ENCODE measurements at regions not wholly inside any gene's neighbourhood (a gene's known extent, or its start where the extent isn't known, plus 50 kb on each side); places are given as distances from the start of the nearest gene placed in this dataset.

DNA sequence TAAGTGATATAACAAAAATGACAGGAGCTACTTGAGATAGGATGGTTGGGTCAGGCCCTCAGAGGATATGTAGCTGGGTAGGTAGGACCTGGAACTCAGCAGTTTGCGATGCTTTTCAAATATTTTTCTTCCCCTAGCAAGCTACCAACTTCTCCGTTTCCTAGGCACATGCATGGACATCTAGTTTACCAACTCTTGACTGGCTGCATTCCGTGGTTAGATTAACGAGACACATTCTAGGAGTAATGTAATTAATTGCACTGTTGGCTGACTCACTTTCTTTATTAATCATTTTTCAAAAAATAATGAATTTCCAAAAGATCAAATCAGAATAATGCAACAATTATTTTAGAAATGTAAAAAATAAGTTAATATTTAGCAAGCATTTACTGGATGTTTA lies 95.9 kb downstream of the MACIR start:
- no CpG with 5 or more reads among the region's 4 CpGs for WGBS (ENCODE audit: insufficient coverage, low lambda C conversion rate)
- no peak for DNase-seq
- H3K36me3 ChIP-seq (ENCODE audit: control insufficient read depth, insufficient read depth, low read length) = no peaks in the 10 kb centered on the region

DNA sequence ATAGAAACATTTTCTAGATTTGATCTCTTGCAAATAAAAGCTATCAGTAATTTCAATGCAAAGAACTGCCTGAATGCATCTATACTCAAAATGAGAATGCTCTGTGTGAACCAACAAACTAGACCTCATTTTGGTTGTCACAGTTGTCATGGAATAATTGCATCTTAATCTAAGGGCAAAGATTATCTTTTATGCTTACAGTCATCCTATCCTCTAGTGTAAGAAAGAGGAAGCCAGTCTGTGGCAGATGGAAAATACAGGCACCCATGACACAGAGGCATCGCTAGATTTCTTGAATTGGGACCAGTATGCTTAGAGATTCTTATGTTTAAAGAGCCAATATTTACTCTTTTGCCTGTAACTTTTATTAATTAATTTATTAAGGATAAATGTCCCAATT lies 95.0 kb downstream of the MACIR start:
- H3K36me3 ChIP-seq (ENCODE audit: control insufficient read depth, insufficient read depth, low read length) = no peaks in the 10 kb centered on the region
- H3K4me1 ChIP-seq (ENCODE audit: control insufficient read depth, insufficient read depth, low read length) = no peaks in the 10 kb centered on the region
- no peak overlapping the region for H3K4me3 ChIP-seq (ENCODE audit: low read length)
- H3K9me3 ChIP-seq (ENCODE audit: control insufficient read depth, low read depth, low read length) = no peaks in the 10 kb centered on the region
- no peaks in the 10 kb centered on the region for H3K27me3 ChIP-seq (ENCODE audit: control insufficient read depth, insufficient read depth, low read length)
- H3K27ac ChIP-seq (ENCODE audit: low read length) = no peak overlapping the region
- DNase-seq = no peak
- WGBS (ENCODE audit: insufficient coverage, low lambda C conversion rate) = no CpG with 5 or more reads among the region's 1 CpG

More for the DNA sequence above, 95.9 kb downstream of the MACIR start:
- Histone ChIP-seq H3K4me3 (ENCODE audit: low read length) (no peak overlapping the region), H3K27me3 (ENCODE audit: control insufficient read depth, insufficient read depth, low read length) (no peaks in the 10 kb centered on the region), H3K4me1 (ENCODE audit: control insufficient read depth, insufficient read depth, low read length) (no peaks in the 10 kb centered on the region), H3K27ac (ENCODE audit: low read length) (no peak overlapping the region), H3K9me3 (ENCODE audit: control insufficient read depth, low read depth, low read length) (no peaks in the 10 kb centered on the region)

DNA sequence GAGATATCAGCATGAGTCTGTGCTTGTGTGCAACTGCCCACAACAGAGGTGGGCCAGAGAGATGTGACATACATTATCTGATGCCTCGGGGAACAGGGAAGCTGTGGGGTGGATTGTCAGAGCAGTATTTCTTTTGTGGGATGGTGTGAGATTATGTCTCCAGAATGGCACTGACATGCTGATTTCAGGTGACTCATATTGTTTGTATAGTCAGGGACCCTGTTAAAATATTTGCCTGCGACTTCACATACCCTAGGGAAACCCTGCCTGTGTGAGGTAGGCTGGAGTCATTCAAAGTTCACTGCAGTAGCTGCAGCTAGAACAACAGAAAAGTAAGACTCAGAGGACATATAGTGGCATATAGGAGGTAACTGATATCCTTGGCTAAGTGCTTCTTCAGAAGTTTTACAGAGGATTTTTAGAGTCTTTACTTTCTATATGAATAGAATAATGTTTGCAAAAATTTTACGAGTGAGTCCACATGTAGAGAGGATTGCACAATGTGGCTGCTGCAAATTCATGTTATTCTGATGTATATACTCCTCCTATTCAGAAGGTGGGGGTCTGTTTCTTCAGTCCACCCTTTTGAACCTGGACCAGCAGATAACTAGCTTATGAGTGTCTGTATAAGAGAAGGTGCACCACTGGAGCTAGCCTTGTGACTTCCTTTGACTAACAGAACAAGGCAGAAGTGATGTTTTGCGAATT lies 89.3 kb downstream of the MACIR start:
- no peak for DNase-seq
- no CpG with 5 or more reads among the region's 4 CpGs for WGBS (ENCODE audit: insufficient coverage, low lambda C conversion rate)
- H3K4me3 ChIP-seq (ENCODE audit: low read length) = no peak overlapping the region
- H3K27ac ChIP-seq (ENCODE audit: low read length) = no peak overlapping the region
- H3K9me3 ChIP-seq (ENCODE audit: control insufficient read depth, low read depth, low read length) = no peaks in the 10 kb centered on the region
- no peaks in the 10 kb centered on the region for H3K36me3 ChIP-seq (ENCODE audit: control insufficient read depth, insufficient read depth, low read length)
- no peaks in the 10 kb centered on the region for H3K4me1 ChIP-seq (ENCODE audit: control insufficient read depth, insufficient read depth, low read length)
- no peaks in the 10 kb centered on the region for H3K27me3 ChIP-seq (ENCODE audit: control insufficient read depth, insufficient read depth, low read length)

DNA sequence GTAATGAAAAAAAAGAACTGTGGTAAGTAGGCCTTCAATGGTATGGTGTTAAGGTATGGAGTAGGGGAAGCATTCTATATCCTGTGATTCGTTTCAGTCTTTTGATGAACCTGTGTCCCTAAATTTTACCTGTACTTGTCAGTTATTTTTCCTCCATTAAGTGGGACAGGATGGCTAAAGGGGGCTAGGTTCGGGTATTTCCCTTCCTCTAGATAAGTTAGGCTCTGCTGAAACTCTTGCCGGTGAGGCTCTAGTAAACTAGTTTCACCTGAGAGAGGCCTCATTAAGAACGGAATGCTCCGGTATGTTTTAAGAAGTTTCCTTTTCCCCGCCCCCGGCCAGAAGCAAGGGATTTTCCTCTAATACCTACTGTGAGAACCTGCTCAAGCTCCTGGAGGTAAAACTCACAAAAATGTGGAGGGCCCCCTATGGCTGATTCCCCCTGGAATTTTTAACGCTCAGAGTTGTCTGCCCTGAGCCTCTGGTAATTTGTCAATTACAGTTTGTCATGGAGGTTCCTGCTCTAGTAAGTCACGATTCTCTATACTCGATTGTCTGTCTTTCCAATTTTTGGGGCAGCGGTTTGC lies 87.7 kb downstream of the MACIR start:
- no peaks in the 10 kb centered on the region for H3K27me3 ChIP-seq (ENCODE audit: control insufficient read depth, insufficient read depth, low read length)
- DNase-seq = no peak
- H3K36me3 ChIP-seq (ENCODE audit: control insufficient read depth, insufficient read depth, low read length) = no peaks in the 10 kb centered on the region
- no peak overlapping the region for H3K27ac ChIP-seq (ENCODE audit: low read length)
- H3K4me3 ChIP-seq (ENCODE audit: low read length) = no peak overlapping the region
- H3K9me3 ChIP-seq (ENCODE audit: control insufficient read depth, low read depth, low read length) = no peaks in the 10 kb centered on the region
- no peaks in the 10 kb centered on the region for H3K4me1 ChIP-seq (ENCODE audit: control insufficient read depth, insufficient read depth, low read length)
- 82% methylated on average over 4 of the region's 11 CpGs for WGBS (ENCODE audit: insufficient coverage, low lambda C conversion rate)

GRCh38 chr5:103345461-103345860 lies 86.9 kb downstream of the MACIR start:
- no peak overlapping the region for H3K27ac ChIP-seq (ENCODE audit: low read length)
- no peaks in the 10 kb centered on the region for H3K9me3 ChIP-seq (ENCODE audit: control insufficient read depth, low read depth, low read length)
- no peak for DNase-seq
- 100% methylated on average over 2 of the region's 3 CpGs for WGBS (ENCODE audit: insufficient coverage, low lambda C conversion rate)
- no peaks in the 10 kb centered on the region for H3K27me3 ChIP-seq (ENCODE audit: control insufficient read depth, insufficient read depth, low read length)
- H3K36me3 ChIP-seq (ENCODE audit: control insufficient read depth, insufficient read depth, low read length) = no peaks in the 10 kb centered on the region
- H3K4me3 ChIP-seq (ENCODE audit: low read length) = no peak overlapping the region
- H3K4me1 ChIP-seq (ENCODE audit: control insufficient read depth, insufficient read depth, low read length) = no peaks in the 10 kb centered on the region

DNA sequence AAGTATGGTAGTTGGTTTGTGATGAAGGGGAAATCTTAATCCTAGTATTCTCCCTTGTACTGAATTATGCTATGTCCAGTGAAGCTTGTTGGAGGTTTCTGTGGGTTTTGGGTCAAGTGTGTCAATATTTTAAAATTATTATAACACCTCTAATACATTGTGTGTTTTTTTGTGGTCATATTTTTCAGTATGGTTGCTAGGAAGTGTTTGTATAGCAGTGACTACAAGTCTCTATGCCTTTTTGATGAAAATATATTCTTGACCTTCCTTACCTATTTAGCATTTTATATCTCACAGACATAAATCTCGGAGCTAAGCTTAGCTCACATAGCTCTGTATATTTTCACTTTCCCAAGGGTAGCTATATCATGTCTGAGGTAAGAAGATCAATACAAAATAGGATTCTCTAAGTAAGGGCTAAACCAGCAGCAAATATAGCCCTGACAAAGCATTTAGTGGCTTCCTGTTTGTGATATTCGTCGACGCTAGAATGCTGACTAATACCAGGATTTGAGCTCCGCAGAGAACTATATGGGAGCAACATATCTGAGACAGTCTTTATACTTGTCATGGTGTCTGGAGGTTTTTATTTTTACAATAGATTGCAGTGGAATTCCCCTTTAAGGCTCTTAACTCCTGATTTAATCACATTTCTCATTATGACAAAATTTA lies 82.3 kb downstream of the MACIR start:
- Histone ChIP-seq H3K27me3 (ENCODE audit: control insufficient read depth, insufficient read depth, low read length) (no peaks in the 10 kb centered on the region), H3K4me1 (ENCODE audit: control insufficient read depth, insufficient read depth, low read length) (no peaks in the 10 kb centered on the region), H3K36me3 (ENCODE audit: control insufficient read depth, insufficient read depth, low read length) (no peaks in the 10 kb centered on the region), H3K4me3 (ENCODE audit: low read length) (no peak overlapping the region), H3K27ac (ENCODE audit: low read length) (no peak overlapping the region), H3K9me3 (ENCODE audit: control insufficient read depth, low read depth, low read length) (no peaks in the 10 kb centered on the region)
- DNase-seq = no peak
- whole genome bisulfite sequencing (ENCODE audit: insufficient coverage, low lambda C conversion rate) = 100% methylated on average over 1 of the region's 5 CpGs

- H3K4me1 ChIP-seq (ENCODE audit: control insufficient read depth, insufficient read depth, low read length) = no peaks in the 10 kb centered on the region
- H3K4me3 ChIP-seq (ENCODE audit: low read length) = no peak overlapping the region
- H3K27me3 ChIP-seq (ENCODE audit: control insufficient read depth, insufficient read depth, low read length) = no peaks in the 10 kb centered on the region
- DNase-seq = no peak
- no peaks in the 10 kb centered on the region for H3K9me3 ChIP-seq (ENCODE audit: control insufficient read depth, low read depth, low read length)
- no peak overlapping the region for H3K27ac ChIP-seq (ENCODE audit: low read length)
- H3K36me3 ChIP-seq (ENCODE audit: control insufficient read depth, insufficient read depth, low read length) = no peaks in the 10 kb centered on the region
- WGBS (ENCODE audit: insufficient coverage, low lambda C conversion rate) = 100% methylated on average over 2 of the region's 2 CpGs
These were observed 81.6 kb downstream of the MACIR start for GRCh38 chr5:103340132-103340531.

- WGBS (ENCODE audit: insufficient coverage, low lambda C conversion rate) = 100% methylated on average over 1 of the region's 2 CpGs
- H3K4me3 ChIP-seq (ENCODE audit: low read length) = no peak overlapping the region
- no peak overlapping the region for H3K27ac ChIP-seq (ENCODE audit: low read length)
- DNase-seq = no peak
- H3K4me1 ChIP-seq (ENCODE audit: control insufficient read depth, insufficient read depth, low read length) = no peaks in the 10 kb centered on the region
- no peaks in the 10 kb centered on the region for H3K27me3 ChIP-seq (ENCODE audit: control insufficient read depth, insufficient read depth, low read length)
- H3K36me3 ChIP-seq (ENCODE audit: control insufficient read depth, insufficient read depth, low read length) = no peaks in the 10 kb centered on the region
- H3K9me3 ChIP-seq (ENCODE audit: control insufficient read depth, low read depth, low read length) = no peaks in the 10 kb centered on the region
These were observed 78.4 kb downstream of the MACIR start for GRCh38 chr5:103336941-103337340.

DNA sequence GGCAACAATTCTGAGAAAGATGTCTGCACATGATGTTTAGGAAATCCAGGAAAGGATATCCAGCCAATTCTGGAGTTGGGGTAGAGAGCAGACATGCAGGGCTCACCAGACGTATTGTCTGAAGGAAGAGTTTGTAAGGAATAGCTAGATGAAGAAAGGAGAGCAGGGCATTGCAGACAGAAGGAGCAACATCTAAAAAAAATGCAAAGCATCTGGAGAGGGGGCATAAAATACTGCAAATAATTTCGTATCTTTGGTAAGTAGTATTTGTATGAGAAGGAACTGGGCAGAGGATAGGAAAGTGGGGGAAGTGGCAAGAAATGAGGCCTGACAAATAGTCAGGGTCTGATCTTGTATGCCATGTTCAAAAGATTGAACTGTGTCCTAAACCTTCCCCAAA lies 74.8 kb downstream of the MACIR start:
- no peaks in the 10 kb centered on the region for H3K36me3 ChIP-seq (ENCODE audit: control insufficient read depth, insufficient read depth, low read length)
- no peak for DNase-seq
- no peaks in the 10 kb centered on the region for H3K27me3 ChIP-seq (ENCODE audit: control insufficient read depth, insufficient read depth, low read length)
- H3K4me1 ChIP-seq (ENCODE audit: control insufficient read depth, insufficient read depth, low read length) = no peaks in the 10 kb centered on the region
- no peak overlapping the region for H3K4me3 ChIP-seq (ENCODE audit: low read length)
- 62% methylated on average over 2 of the region's 2 CpGs for WGBS (ENCODE audit: insufficient coverage, low lambda C conversion rate)
- no peak overlapping the region for H3K27ac ChIP-seq (ENCODE audit: low read length)
- H3K9me3 ChIP-seq (ENCODE audit: control insufficient read depth, low read depth, low read length) = no peaks in the 10 kb centered on the region

GRCh38 chr5:103330875-103331274 lies 72.3 kb downstream of the MACIR start:
- no peak for DNase-seq
- Histone ChIP-seq H3K27ac (ENCODE audit: low read length) (no peak overlapping the region), H3K4me3 (ENCODE audit: low read length) (no peak overlapping the region), H3K4me1 (ENCODE audit: control insufficient read depth, insufficient read depth, low read length) (no peaks in the 10 kb centered on the region), H3K9me3 (ENCODE audit: control insufficient read depth, low read depth, low read length) (no peaks in the 10 kb centered on the region), H3K36me3 (ENCODE audit: control insufficient read depth, insufficient read depth, low read length) (no peaks in the 10 kb centered on the region), H3K27me3 (ENCODE audit: control insufficient read depth, insufficient read depth, low read length) (no peaks in the 10 kb centered on the region)
- no CpG with 5 or more reads among the region's 2 CpGs for WGBS (ENCODE audit: insufficient coverage, low lambda C conversion rate)

All from large intestine (tissue), 3 donors.